Ishikawa (cell line): ENCODE measurements at regions not wholly inside any gene's neighbourhood (a gene's known extent, or its start where the extent isn't known, plus 50 kb on each side); places are given as distances from the start of the nearest gene placed in this dataset.

Source experiments
- CEBPB ChIP-seq: IDR thresholded peaks from 2 replicates; pipeline ENCODE4 v1.6.1; 2012
- CREB1 ChIP-seq: IDR thresholded peaks from 2 replicates; pipeline ENCODE4 v1.6.1; 2012; ENCODE audit warnings: low read depth
- EGR1 ChIP-seq: IDR thresholded peaks from 2 replicates; pipeline ENCODE4 v1.6.1; 2012
- EP300 ChIP-seq: IDR thresholded peaks from 2 replicates; pipeline ENCODE4 v1.6.1; 2012; ENCODE audit warnings: borderline replicate concordance
- FOXM1 ChIP-seq: IDR thresholded peaks from 2 replicates; pipeline ENCODE4 v1.6.1; 2012; ENCODE audit warnings: low read depth, borderline replicate concordance
- NFIC ChIP-seq: IDR thresholded peaks from 2 replicates; pipeline ENCODE4 v1.6.1; 2012
- RAD21 ChIP-seq: IDR thresholded peaks from 2 replicates; pipeline ENCODE4 v1.6.1; 2012; ENCODE audit warnings: low read depth
- TAF1 ChIP-seq: IDR thresholded peaks from 2 replicates; pipeline ENCODE4 v1.6.1; 2012; ENCODE audit warnings: low read depth, mild to moderate bottlenecking
- TCF12 ChIP-seq: IDR thresholded peaks from 2 replicates; pipeline ENCODE4 v1.6.1; 2012; ENCODE audit warnings: low read depth
- TEAD4 ChIP-seq: IDR thresholded peaks from 2 replicates; pipeline ENCODE4 v1.6.1; 2012
- YY1 ChIP-seq: IDR thresholded peaks from 2 replicates; pipeline ENCODE4 v1.6.1; 2012; ENCODE audit warnings: low read depth
- ZBTB7A ChIP-seq: IDR thresholded peaks from 2 replicates; pipeline ENCODE4 v1.6.1; 2012; ENCODE audit warnings: low read depth
- TF ChIP-seq, protein P1 (sequence below): IDR thresholded peaks from 2 replicates; pipeline ENCODE4 v1.6.1; 2012
- TF ChIP-seq, protein P2 (sequence below): IDR thresholded peaks from 2 replicates; pipeline ENCODE4 v1.6.1; 2012; ENCODE audit warnings: low read depth, mild to moderate bottlenecking
- TF ChIP-seq, protein P3 (sequence below): IDR thresholded peaks from 2 replicates; pipeline ENCODE4 v1.6.1; 2012

DNA sequence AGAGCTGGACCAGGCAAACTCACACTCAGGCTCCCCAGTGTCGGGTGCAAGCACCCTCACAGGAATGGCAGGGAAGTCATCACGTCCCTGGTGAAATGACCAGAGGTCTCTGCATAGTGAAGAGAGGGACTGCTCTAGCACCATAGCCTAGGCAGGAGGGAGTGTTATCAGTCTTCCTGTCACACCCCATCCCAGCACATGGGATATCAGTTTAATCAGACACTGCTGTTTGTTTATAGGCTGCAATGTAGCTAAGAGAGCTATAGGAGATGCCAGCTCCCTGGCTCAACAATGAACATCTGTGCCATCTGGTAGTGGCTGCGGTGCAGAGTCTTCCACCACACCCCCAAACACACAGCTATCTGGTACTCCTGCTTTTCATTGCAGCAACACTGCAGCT, 776.6 kb downstream of the ZNF385D start:
- TF ChIP-seq RAD21 (no peak), TCF12 (no peak), YY1 (no peak), EGR1 (no peak), TEAD4 (no peak), CREB1 (no peak), EP300 (no peak)
- TF ChIP-seq, protein P1, sequence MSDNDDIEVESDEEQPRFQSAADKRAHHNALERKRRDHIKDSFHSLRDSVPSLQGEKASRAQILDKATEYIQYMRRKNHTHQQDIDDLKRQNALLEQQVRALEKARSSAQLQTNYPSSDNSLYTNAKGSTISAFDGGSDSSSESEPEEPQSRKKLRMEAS: no peak
- TF ChIP-seq, protein P2, sequence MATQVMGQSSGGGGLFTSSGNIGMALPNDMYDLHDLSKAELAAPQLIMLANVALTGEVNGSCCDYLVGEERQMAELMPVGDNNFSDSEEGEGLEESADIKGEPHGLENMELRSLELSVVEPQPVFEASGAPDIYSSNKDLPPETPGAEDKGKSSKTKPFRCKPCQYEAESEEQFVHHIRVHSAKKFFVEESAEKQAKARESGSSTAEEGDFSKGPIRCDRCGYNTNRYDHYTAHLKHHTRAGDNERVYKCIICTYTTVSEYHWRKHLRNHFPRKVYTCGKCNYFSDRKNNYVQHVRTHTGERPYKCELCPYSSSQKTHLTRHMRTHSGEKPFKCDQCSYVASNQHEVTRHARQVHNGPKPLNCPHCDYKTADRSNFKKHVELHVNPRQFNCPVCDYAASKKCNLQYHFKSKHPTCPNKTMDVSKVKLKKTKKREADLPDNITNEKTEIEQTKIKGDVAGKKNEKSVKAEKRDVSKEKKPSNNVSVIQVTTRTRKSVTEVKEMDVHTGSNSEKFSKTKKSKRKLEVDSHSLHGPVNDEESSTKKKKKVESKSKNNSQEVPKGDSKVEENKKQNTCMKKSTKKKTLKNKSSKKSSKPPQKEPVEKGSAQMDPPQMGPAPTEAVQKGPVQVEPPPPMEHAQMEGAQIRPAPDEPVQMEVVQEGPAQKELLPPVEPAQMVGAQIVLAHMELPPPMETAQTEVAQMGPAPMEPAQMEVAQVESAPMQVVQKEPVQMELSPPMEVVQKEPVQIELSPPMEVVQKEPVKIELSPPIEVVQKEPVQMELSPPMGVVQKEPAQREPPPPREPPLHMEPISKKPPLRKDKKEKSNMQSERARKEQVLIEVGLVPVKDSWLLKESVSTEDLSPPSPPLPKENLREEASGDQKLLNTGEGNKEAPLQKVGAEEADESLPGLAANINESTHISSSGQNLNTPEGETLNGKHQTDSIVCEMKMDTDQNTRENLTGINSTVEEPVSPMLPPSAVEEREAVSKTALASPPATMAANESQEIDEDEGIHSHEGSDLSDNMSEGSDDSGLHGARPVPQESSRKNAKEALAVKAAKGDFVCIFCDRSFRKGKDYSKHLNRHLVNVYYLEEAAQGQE: no peak

- TF ChIP-seq, protein P2: no peak
- TF ChIP-seq, protein P3, sequence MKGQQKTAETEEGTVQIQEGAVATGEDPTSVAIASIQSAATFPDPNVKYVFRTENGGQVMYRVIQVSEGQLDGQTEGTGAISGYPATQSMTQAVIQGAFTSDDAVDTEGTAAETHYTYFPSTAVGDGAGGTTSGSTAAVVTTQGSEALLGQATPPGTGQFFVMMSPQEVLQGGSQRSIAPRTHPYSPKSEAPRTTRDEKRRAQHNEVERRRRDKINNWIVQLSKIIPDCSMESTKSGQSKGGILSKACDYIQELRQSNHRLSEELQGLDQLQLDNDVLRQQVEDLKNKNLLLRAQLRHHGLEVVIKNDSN: no peak
- no peak for TF ChIP-seq RAD21
- no peak for TF ChIP-seq ZBTB7A
- TF ChIP-seq CEBPB: no peak
- no peak for TF ChIP-seq TEAD4
- no peak for TF ChIP-seq EGR1
- TF ChIP-seq, protein P1: no peak
- TF ChIP-seq YY1: no peak
- no peak for TF ChIP-seq NFIC
- no peak for TF ChIP-seq TCF12
Observed at GRCh38 chr3:20958161-20958560, 772.2 kb upstream of the SGO1 start.

- TF ChIP-seq CREB1 (no peak), TEAD4 (no peak), TAF1 (no peak), EGR1 (no peak), NFIC (no peak)
- TF ChIP-seq, protein P1: no peak
Observed at GRCh38 chr3:20945892-20946291, 759.9 kb upstream of the SGO1 start.

- TF ChIP-seq FOXM1 (no peak), NFIC (no peak), YY1 (no peak), CEBPB (no peak), EGR1 (no peak), RAD21 (no peak), EP300 (no peak), ZBTB7A (no peak)
- TF ChIP-seq, protein P3: no peak
- TF ChIP-seq, protein P2: no peak
Observed at GRCh38 chr3:20935791-20936190, 749.8 kb upstream of the SGO1 start.

DNA sequence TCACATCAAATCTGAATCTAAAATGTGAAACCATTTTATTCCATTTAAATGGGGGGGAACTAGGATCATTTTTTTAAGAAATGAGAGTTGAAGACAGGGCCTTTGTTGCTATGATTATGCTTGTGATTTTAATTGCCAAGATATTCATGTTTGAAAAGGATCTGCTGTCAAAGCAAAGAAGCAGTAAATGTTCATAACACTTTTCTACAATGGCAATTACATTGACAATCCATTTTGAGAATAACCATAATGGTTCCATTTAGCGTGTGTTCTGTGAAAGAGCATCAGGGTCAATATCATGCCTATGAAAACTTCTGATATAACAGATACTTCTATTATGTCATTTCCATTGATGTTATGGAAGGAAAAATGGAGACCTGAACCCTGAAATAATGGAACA, 745.8 kb upstream of the SGO1 start:
- TF ChIP-seq NFIC (no peak), TCF12 (no peak), CEBPB (no peak), EGR1 (no peak), CREB1 (no peak), TEAD4 (no peak), YY1 (no peak), FOXM1 (no peak), RAD21 (no peak), EP300 (no peak), TAF1 (no peak), ZBTB7A (no peak)
- TF ChIP-seq, protein P3: no peak
- TF ChIP-seq, protein P2: no peak
- TF ChIP-seq, protein P1: no peak
